Activated gamma-delta T cell treated with Interleukin-2 at 50 U/mL for 16 hours (primary cell): ENCODE measurements at regions not wholly inside any gene's neighbourhood (a gene's known extent, or its start where the extent isn't known, plus 50 kb on each side); places are given as distances from the start of the nearest gene placed in this dataset.

ENCODE experiments used
- DNase-seq: peaks from one replicate; pipeline ENCODE4 v3.0.0-alpha.2; 2020

- no peak for DNase-seq
Measured at GRCh38 chr7:22582863-22583622, 83.1 kb upstream of the STEAP1B start.

- no peak for DNase-seq
Measured at GRCh38 chr7:22581099-22581498, 81.1 kb upstream of the STEAP1B start.

GRCh38 chr7:22579961-22580360 is 80.0 kb upstream of the STEAP1B start:
- no peak for DNase-seq

- DNase-seq: no peak
Measured at GRCh38 chr7:22578007-22578733, 78.2 kb upstream of the STEAP1B start.

GRCh38 chr7:22577470-22578001 is 77.5 kb upstream of the STEAP1B start:
- no peak for DNase-seq

GRCh38 chr7:22576612-22577469 is 76.9 kb upstream of the STEAP1B start:
- DNase-seq: no peak

GRCh38 chr7:22574754-22575520 is 74.9 kb upstream of the STEAP1B start:
- DNase-seq: no peak

GRCh38 chr7:22572937-22573336 is 72.9 kb upstream of the STEAP1B start:
- DNase-seq: no peak

- DNase-seq: no peak
Measured at GRCh38 chr7:22572292-22572691, 72.3 kb upstream of the STEAP1B start.

- DNase-seq: no peak
Measured at GRCh38 chr7:22571766-22572165, 71.8 kb upstream of the STEAP1B start.

- DNase-seq: no peak
Measured at GRCh38 chr7:22569586-22570321, 69.8 kb upstream of the STEAP1B start.

GRCh38 chr7:22566592-22566991 is 66.6 kb upstream of the STEAP1B start:
- DNase-seq: no peak

GRCh38 chr7:22566176-22566575 is 66.2 kb upstream of the STEAP1B start:
- DNase-seq: no peak

GRCh38 chr7:22565315-22565811 is 65.4 kb upstream of the STEAP1B start:
- DNase-seq: no peak

- DNase-seq: no peak
Measured at GRCh38 chr7:22564511-22565045, 64.6 kb upstream of the STEAP1B start.

- DNase-seq: no peak
Measured at GRCh38 chr7:22563621-22564241, 63.7 kb upstream of the STEAP1B start.

GRCh38 chr7:22563032-22563501 is 63.1 kb upstream of the STEAP1B start:
- no peak for DNase-seq

GRCh38 chr7:22561895-22562593 is 62.1 kb upstream of the STEAP1B start:
- DNase-seq: no peak

GRCh38 chr7:22561321-22561811 is 61.4 kb upstream of the STEAP1B start:
- DNase-seq: no peak
